ENCODE measurements at regions not wholly inside any gene's neighbourhood (a gene's known extent, or its start where the extent isn't known, plus 50 kb on each side); places are given as distances from the start of the nearest gene placed in this dataset.

DNA sequence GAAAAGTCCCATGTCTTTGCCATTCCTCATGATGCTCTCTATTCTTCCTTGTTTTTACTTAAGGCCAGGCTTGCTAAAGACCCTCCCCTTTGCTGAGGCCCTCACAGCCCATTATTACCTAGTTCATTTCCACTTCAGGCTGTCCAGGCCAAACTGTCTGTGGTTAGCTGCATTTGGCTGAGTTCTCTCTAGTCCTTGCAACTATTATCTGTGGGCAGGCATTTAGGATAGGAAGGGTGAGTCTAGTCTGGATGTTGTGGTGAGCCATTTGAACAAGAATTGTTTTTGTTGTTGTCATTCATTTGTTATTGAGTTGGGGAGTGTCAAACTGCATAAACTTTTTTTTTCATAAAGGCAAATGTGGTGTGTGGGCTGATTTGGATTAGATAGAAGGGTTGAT, 182.4 kb downstream of the CD109 start:
- TF ChIP-seq SUZ12 (IDR thresholded peaks at IDR 0.05; ENCODE audit: extremely low read depth, insufficient read depth, insufficient read length) (no peak), ZNF274 (IDR thresholded peaks at IDR 0.05; ENCODE audit: low read depth, low read length) (no peak), YY1 (IDR thresholded peaks at IDR 0.05; ENCODE audit: insufficient read depth, insufficient read length) (no peak)

Measured in NT2/D1 (cell line).